Smooth muscle cell (in vitro differentiated cells): ENCODE measurements at regions not wholly inside any gene's neighbourhood (a gene's known extent, or its start where the extent isn't known, plus 50 kb on each side); places are given as distances from the start of the nearest gene placed in this dataset.

Experiments used
- DNase-seq: peaks from one replicate; lab custom pipeline; 2025; ENCODE audit not compliant: unreplicated experiment; lab: John Stamatoyannopoulos, UW
- H2AFZ ChIP-seq: fragments of 200-600 bp; sonication (generic); 2 replicates; pipeline ENCODE4 v1.6.0; 2016; ENCODE audit warnings: antibody characterized with exemption, low read depth, mild to moderate bottlenecking
- H3F3A ChIP-seq: fragments of 200-600 bp; sonication (generic); 2 replicates; pipeline ENCODE4 v1.6.0; 2017; ENCODE audit warnings: antibody characterized with exemption, low read depth
- H3K27ac ChIP-seq: fragments of 200-600 bp; sonication (generic); 2 replicates; pipeline ENCODE4 v1.5.1; 2016; ENCODE audit warnings: low read depth, mild to moderate bottlenecking
- H3K27me3 ChIP-seq: fragments of 200-600 bp; sonication (generic); 2 replicates; pipeline ENCODE4 v1.6.1; 2016; ENCODE audit warnings: low read depth, mild to moderate bottlenecking
- H3K36me3 ChIP-seq: fragments of 200-600 bp; sonication (generic); 2 replicates; pipeline ENCODE4 v1.5.1; 2016; ENCODE audit warnings: low read depth
- H3K4me1 ChIP-seq: fragments of 200-600 bp; sonication (generic); 2 replicates; pipeline ENCODE4 v1.5.1; 2016; ENCODE audit warnings: low read depth
- H3K4me2 ChIP-seq: fragments of 200-600 bp; sonication (generic); 2 replicates; pipeline ENCODE4 v1.6.0; 2016; ENCODE audit warnings: mild to moderate bottlenecking
- H3K4me3 ChIP-seq: fragments of 200-600 bp; sonication (generic); 2 replicates; pipeline ENCODE4 v1.5.1; 2016; ENCODE audit warnings: mild to moderate bottlenecking
- H3K79me2 ChIP-seq: fragments of 200-600 bp; sonication (generic); 2 replicates; pipeline ENCODE4 v1.6.0; 2016; ENCODE audit warnings: low read depth, mild to moderate bottlenecking
- H3K9ac ChIP-seq: fragments of 200-600 bp; sonication (generic); 2 replicates; pipeline ENCODE4 v1.6.0; 2016; ENCODE audit warnings: low read depth
- H3K9me3 ChIP-seq: fragments of 200-600 bp; sonication (generic); replicated peaks from 2 replicates; pipeline ENCODE4 v1.5.1; 2016; ENCODE audit warnings: low read depth
- H4K20me1 ChIP-seq: fragments of 200-600 bp; sonication (generic); 2 replicates; pipeline ENCODE4 v1.6.0; 2016; ENCODE audit warnings: low read depth
- CTCF ChIP-seq: fragments of 200-600 bp; sonication (generic); IDR thresholded peaks from 2 replicates; pipeline ENCODE4 v1.5.1; 2017; ENCODE audit warnings: borderline replicate concordance, mild to moderate bottlenecking, antibody characterized with exemption; ENCODE audit not compliant: insufficient read depth, poor library complexity, severe bottlenecking
- WGBS: methylation state at CpG from one replicate; pipeline ENCODE4 v1.1.7; 2016; ENCODE audit warnings: low lambda C conversion rate; 5-methylcytosine and 5-hydroxymethylcytosine counted together

GRCh38 chr4:158068068-158068467 lies 104.8 kb downstream of the GASK1B start:
- H3K9ac ChIP-seq: no peak overlapping the region
- no peak for TF ChIP-seq CTCF
- H3K4me1 ChIP-seq: no peaks in the 10 kb centered on the region
- H3F3A ChIP-seq: no peaks in the 10 kb centered on the region
- WGBS: 91% methylated on average over 1 of the region's 1 CpG
- no peaks in the 10 kb centered on the region for H3K79me2 ChIP-seq
- H4K20me1 ChIP-seq: no peaks in the 10 kb centered on the region
- peak overlapping the region; percentile 68 for H2AFZ ChIP-seq
- no peak for DNase-seq
- H3K4me2 ChIP-seq: peak overlapping the region; percentile 17
- no peaks in the 10 kb centered on the region for H3K9me3 ChIP-seq
- no peak overlapping the region for H3K4me3 ChIP-seq
- no peak overlapping the region for H3K27ac ChIP-seq
- H3K27me3 ChIP-seq: no peaks in the 10 kb centered on the region
- H3K36me3 ChIP-seq: no peaks in the 10 kb centered on the region

- Histone ChIP-seq H3K4me2 (no peak overlapping the region), H3K79me2 (no peaks in the 10 kb centered on the region), H3F3A (no peaks in the 10 kb centered on the region), H3K36me3 (no peaks in the 10 kb centered on the region), H2AFZ (no peak overlapping the region), H3K27me3 (no peaks in the 10 kb centered on the region), H3K27ac (no peak overlapping the region), H3K9ac (no peak overlapping the region), H3K9me3 (no peaks in the 10 kb centered on the region), H3K4me3 (no peak overlapping the region), H4K20me1 (no peaks in the 10 kb centered on the region), H3K4me1 (no peaks in the 10 kb centered on the region)
- no peak for TF ChIP-seq CTCF
- 79% methylated on average over 2 of the region's 2 CpGs for WGBS
- no peak for DNase-seq
Observed at GRCh38 chr4:158067646-158068045, 105.2 kb downstream of the GASK1B start.

- Histone ChIP-seq H3K9ac (no peak overlapping the region), H4K20me1 (no peaks in the 10 kb centered on the region), H3K79me2 (no peaks in the 10 kb centered on the region), H3K36me3 (no peaks in the 10 kb centered on the region), H3K4me1 (no peaks in the 10 kb centered on the region), H3K9me3 (no peaks in the 10 kb centered on the region), H2AFZ (no peak overlapping the region), H3K27me3 (no peaks in the 10 kb centered on the region), H3F3A (no peaks in the 10 kb centered on the region), H3K27ac (no peak overlapping the region), H3K4me2 (no peak overlapping the region), H3K4me3 (no peak overlapping the region)
- WGBS: 91% methylated on average over 1 of the region's 1 CpG
- no peak for TF ChIP-seq CTCF
- DNase-seq: no peak
Observed at GRCh38 chr4:158065603-158066002, 107.2 kb downstream of the GASK1B start.

- 66% methylated on average over 3 of the region's 3 CpGs for WGBS
- Histone ChIP-seq H3K4me3 (no peak overlapping the region), H3K27me3 (no peaks in the 10 kb centered on the region), H3K4me1 (no peaks in the 10 kb centered on the region), H4K20me1 (no peaks in the 10 kb centered on the region), H3K27ac (no peak overlapping the region), H3K79me2 (no peaks in the 10 kb centered on the region), H3F3A (no peaks in the 10 kb centered on the region), H3K4me2 (no peak overlapping the region), H3K36me3 (no peaks in the 10 kb centered on the region), H3K9ac (no peak overlapping the region), H3K9me3 (no peaks in the 10 kb centered on the region), H2AFZ (no peak overlapping the region)
- TF ChIP-seq CTCF: peak; percentile 3
- DNase-seq: no peak
Observed at GRCh38 chr4:158065176-158065575, 107.6 kb downstream of the GASK1B start.
